BJ (cell line): ENCODE measurements at regions not wholly inside any gene's neighbourhood (a gene's known extent, or its start where the extent isn't known, plus 50 kb on each side); places are given as distances from the start of the nearest gene placed in this dataset.

Source experiments
- CTCF ChIA-PET: fragments of 350-600 bp; formaldehyde crosslinking; extraction: SDS; loops from one replicate; lab custom pipeline; 2021; ENCODE audit warnings: antibody characterized with exemption, inconsistent platforms; lab: Yijun Ruan, JAX
- POLR2A ChIA-PET: fragments of 300-600 bp; sonication (Branson Sonifier 250); formaldehyde crosslinking; extraction: SDS; loops from one replicate; lab custom pipeline; 2021; ENCODE audit warnings: antibody characterized with exemption; lab: Charles Lee
- DNase-seq: peaks from one replicate; pipeline ENCODE4 v3.0.0-alpha.2; 2011; ENCODE audit warnings: low read depth
- H3K27me3 ChIP-seq: 2 replicates; pipeline ENCODE4 v1.6.0; 2011; ENCODE audit warnings: low read length; ENCODE audit not compliant: control insufficient read depth, insufficient read depth
- H3K36me3 ChIP-seq: 2 replicates; pipeline ENCODE4 v1.5.1; 2011; ENCODE audit warnings: low read length; ENCODE audit not compliant: control insufficient read depth, insufficient read depth
- H3K4me3 ChIP-seq: 2 replicates; pipeline ENCODE4 v1.5.1; 2011; ENCODE audit warnings: low read depth, mild to moderate bottlenecking, control low read depth, low read length
- TF ChIP-seq, protein P1 (sequence below): IDR thresholded peaks from 2 replicates; pipeline ENCODE4 v1.5.1; 2011; ENCODE audit warnings: low read depth, mild to moderate bottlenecking, control low read depth, inconsistent platforms, low read length, moderate library complexity; ENCODE audit not compliant: insufficient read depth

GRCh38 chr1:94310570-94311270 is 73.3 kb upstream of the ARHGAP29 start:
- no peak for DNase-seq
- TF ChIP-seq, protein P1, sequence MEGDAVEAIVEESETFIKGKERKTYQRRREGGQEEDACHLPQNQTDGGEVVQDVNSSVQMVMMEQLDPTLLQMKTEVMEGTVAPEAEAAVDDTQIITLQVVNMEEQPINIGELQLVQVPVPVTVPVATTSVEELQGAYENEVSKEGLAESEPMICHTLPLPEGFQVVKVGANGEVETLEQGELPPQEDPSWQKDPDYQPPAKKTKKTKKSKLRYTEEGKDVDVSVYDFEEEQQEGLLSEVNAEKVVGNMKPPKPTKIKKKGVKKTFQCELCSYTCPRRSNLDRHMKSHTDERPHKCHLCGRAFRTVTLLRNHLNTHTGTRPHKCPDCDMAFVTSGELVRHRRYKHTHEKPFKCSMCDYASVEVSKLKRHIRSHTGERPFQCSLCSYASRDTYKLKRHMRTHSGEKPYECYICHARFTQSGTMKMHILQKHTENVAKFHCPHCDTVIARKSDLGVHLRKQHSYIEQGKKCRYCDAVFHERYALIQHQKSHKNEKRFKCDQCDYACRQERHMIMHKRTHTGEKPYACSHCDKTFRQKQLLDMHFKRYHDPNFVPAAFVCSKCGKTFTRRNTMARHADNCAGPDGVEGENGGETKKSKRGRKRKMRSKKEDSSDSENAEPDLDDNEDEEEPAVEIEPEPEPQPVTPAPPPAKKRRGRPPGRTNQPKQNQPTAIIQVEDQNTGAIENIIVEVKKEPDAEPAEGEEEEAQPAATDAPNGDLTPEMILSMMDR: no peak
- CTCF ChIA-PET: interaction anchor here (0.6 to 0.9 kb wide), 2 partner anchors 9 to 196 kb away, joined by 3 read pairs; no protein-coding TSS in a partner anchor
- H3K36me3 ChIP-seq: no peaks in the 10 kb centered on the region
- H3K27me3 ChIP-seq: no peaks in the 10 kb centered on the region
- POLR2A ChIA-PET: no interaction called here
- H3K4me3 ChIP-seq: no peak overlapping the region

DNA sequence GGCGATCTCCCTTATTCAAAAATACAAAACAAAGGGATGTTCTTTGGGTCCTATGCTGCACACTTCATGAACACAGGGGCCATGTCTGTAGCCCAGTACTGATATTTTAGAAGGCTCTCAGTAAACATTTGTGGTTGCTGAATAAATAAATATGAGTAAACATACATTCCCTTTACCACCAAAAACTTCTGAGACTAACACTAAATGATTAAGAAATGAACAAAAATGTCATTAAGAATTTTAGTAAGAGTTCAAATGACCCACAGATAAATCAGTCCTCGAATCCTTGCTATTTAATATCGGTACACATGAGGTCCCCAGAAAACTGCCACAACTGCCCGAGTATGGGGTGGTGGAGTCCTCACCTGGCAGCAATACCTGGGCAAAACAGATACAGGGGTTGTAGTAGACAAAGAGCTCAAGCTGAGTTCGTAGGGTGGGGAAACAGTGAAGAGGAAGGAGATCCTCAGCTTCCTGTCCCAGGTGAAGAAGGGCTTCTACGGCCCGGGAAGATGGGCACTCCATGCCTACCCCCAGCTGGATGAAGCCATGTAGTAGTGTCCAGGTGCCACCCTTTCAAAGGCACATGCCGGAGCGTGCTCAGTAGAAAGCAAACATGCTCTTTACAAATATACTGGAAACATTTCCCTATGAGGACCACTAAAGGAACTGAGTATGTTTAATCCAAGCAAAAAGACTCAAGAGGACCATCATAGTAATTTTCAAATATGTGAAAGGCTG is 72.6 kb upstream of the ARHGAP29 start:
- Histone ChIP-seq H3K36me3 (no peaks in the 10 kb centered on the region), H3K27me3 (no peaks in the 10 kb centered on the region), H3K4me3 (no peak overlapping the region)
- CTCF ChIA-PET: interaction anchor here (0.6 to 0.9 kb wide), 2 partner anchors 8 to 195 kb away, joined by 3 read pairs; no protein-coding TSS in a partner anchor
- DNase-seq: no peak
- POLR2A ChIA-PET: no interaction called here
- TF ChIP-seq, protein P1: no peak

DNA sequence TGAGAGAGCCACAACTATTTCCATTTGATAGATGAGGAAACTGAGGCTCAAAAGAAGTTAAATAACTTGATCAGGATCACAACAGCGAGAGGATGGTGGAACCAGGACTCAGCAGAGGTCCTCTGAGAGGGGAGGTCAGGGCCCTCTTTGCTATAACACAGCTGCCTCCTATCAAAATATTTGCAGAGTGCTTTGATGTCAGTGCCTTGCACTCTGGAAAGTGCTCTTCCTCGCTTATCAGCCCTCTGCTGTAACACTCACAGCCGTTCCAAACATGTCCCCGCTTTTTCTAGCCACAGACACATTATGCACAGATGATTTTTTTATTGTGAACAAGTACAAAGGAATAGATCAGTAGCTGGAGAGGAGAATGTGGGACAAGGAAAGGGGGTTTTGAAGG is 71.8 kb upstream of the ARHGAP29 start:
- no peak for DNase-seq
- CTCF ChIA-PET: no interaction called here
- Histone ChIP-seq H3K36me3 (no peaks in the 10 kb centered on the region), H3K4me3 (no peak overlapping the region), H3K27me3 (no peaks in the 10 kb centered on the region)
- POLR2A ChIA-PET: no interaction called here
- TF ChIP-seq, protein P1: no peak

DNA sequence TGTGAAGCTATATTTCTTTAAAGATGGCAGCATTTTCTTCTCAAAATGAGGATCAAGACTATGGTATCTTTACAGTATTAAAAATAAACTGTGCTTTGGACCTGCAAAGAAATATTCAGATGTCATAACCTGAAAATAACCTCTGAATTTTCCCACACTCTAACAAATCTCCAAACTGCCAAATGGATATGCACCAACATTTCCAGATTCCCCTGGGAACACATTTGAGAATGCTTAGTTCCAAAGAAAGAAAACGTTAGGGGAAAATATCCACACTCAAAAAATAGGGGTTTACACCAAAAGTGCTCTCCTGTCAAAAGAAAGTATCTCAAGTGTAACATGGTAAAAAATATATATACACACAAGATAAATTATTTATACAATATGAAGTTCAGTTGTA is 69.1 kb upstream of the ARHGAP29 start:
- Histone ChIP-seq H3K36me3 (no peaks in the 10 kb centered on the region), H3K4me3 (no peak overlapping the region), H3K27me3 (no peaks in the 10 kb centered on the region)
- TF ChIP-seq, protein P1: no peak
- ChIA-PET POLR2A (no interaction called here), CTCF (no interaction called here)
- no peak for DNase-seq

- POLR2A ChIA-PET: no interaction called here
- CTCF ChIA-PET: no interaction called here
Observed at GRCh38 chr1:94305704-94306103, 68.3 kb upstream of the ARHGAP29 start.

More at GRCh38 chr1:94305704-94306103, 68.3 kb upstream of the ARHGAP29 start:
- no peak for DNase-seq
- no peaks in the 10 kb centered on the region for H3K36me3 ChIP-seq
- TF ChIP-seq, protein P1: no peak
- H3K27me3 ChIP-seq: no peaks in the 10 kb centered on the region
- no peak overlapping the region for H3K4me3 ChIP-seq
